HG03066 (cell line): ENCODE measurements at regions not wholly inside any gene's neighbourhood (a gene's known extent, or its start where the extent isn't known, plus 50 kb on each side); places are given as distances from the start of the nearest gene placed in this dataset.
"Not testable (repeated sequence)": the region's sequence is repeated elsewhere in the genome, so short reads cannot be mapped to it uniquely, and the experiment has no call there.

Experiments
- ATAC-seq: cut with Tn5 transposase; IDR thresholded peaks from one replicate; pipeline ENCODE4 v1.9.1; 2021; ENCODE audit warnings: low read depth; ENCODE audit not compliant: unreplicated experiment

GRCh38 chr3:5666455-5666854 lies 478.9 kb downstream of the EDEM1 start:
- ATAC-seq: no peak

- ATAC-seq: no peak
These were observed 486.0 kb downstream of the EDEM1 start for GRCh38 chr3:5673521-5673920.

GRCh38 chr3:5675319-5675718 lies 487.8 kb downstream of the EDEM1 start:
- ATAC-seq: no peak

- no peak for ATAC-seq
These were observed 490.0 kb downstream of the EDEM1 start for GRCh38 chr3:5677555-5677954.

- ATAC-seq: no peak
These were observed 490.7 kb downstream of the EDEM1 start for GRCh38 chr3:5678248-5678647.

GRCh38 chr3:5678844-5679243 lies 491.3 kb downstream of the EDEM1 start:
- no peak for ATAC-seq

GRCh38 chr3:5687230-5687629 lies 499.7 kb downstream of the EDEM1 start:
- no peak for ATAC-seq

- no peak for ATAC-seq
These were observed 503.0 kb downstream of the EDEM1 start for GRCh38 chr3:5690490-5690889.

- no peak for ATAC-seq
These were observed 503.5 kb downstream of the EDEM1 start for GRCh38 chr3:5690904-5691532.

GRCh38 chr3:5692446-5692845 lies 504.9 kb downstream of the EDEM1 start:
- ATAC-seq: no peak

- ATAC-seq: no peak
These were observed 506.8 kb downstream of the EDEM1 start for GRCh38 chr3:5694266-5694665.

GRCh38 chr3:5698851-5699250 lies 511.3 kb downstream of the EDEM1 start:
- no peak for ATAC-seq

- no peak for ATAC-seq
These were observed 511.8 kb downstream of the EDEM1 start for GRCh38 chr3:5699313-5699712.

GRCh38 chr3:5699811-5700210 lies 512.3 kb downstream of the EDEM1 start:
- ATAC-seq: no peak

GRCh38 chr3:5701005-5701404 lies 513.5 kb downstream of the EDEM1 start:
- not testable (repeated sequence) for ATAC-seq

- no peak for ATAC-seq
These were observed 520.3 kb downstream of the EDEM1 start for GRCh38 chr3:5707794-5708193.

- ATAC-seq: no peak
These were observed 522.2 kb downstream of the EDEM1 start for GRCh38 chr3:5709714-5710113.

- ATAC-seq: no peak
These were observed 523.2 kb downstream of the EDEM1 start for GRCh38 chr3:5710718-5711117.

- ATAC-seq: no peak
These were observed 529.7 kb downstream of the EDEM1 start for GRCh38 chr3:5717254-5717653.

- not testable (repeated sequence) for ATAC-seq
These were observed 532.2 kb downstream of the EDEM1 start for GRCh38 chr3:5719668-5720067.

GRCh38 chr3:5725801-5726200 lies 538.3 kb downstream of the EDEM1 start:
- no peak for ATAC-seq

- ATAC-seq: no peak
These were observed 539.1 kb downstream of the EDEM1 start for GRCh38 chr3:5726621-5727020.
